Stimulated activated CD4-positive, alpha-beta T cell treated with anti-CD3 and anti-CD28 coated beads, Interleukin-1b, Interleukin-23, amount 100 ng/mL, for 1 hour (primary cell): ENCODE measurements at regions not wholly inside any gene's neighbourhood (a gene's known extent, or its start where the extent isn't known, plus 50 kb on each side); places are given as distances from the start of the nearest gene placed in this dataset.
"Not testable (repeated sequence)": the region's sequence is repeated elsewhere in the genome, so short reads cannot be mapped to it uniquely, and the experiment has no call there.

Source experiments
- DNase-seq, 2 donors: peaks; one replicate each; pipeline ENCODE4 v3.0.0-alpha.2; 2020; ENCODE audit warnings: low read depth in 2 of 2

DNA sequence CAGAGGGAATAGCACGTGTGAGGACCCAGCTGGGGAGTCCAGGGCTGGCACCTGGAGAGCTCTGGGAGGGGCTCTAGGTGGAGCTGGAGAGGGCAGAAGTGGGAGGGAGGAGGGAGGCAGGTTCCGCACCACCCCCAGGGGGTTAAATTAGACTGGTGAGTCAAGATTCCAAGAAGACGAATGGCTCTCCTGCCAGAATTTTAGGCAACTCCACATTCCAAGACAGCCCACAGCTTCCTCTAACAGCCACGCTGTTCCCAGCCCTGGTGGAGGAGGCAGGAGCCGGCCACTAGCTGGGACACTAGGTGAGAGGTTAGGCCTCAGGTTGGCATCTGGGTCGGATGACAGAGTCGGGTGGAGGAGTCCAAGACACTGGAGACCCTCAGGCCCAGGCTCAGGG, 60.2 kb downstream of the TFAP2C start:
- no peak for DNase-seq

DNA sequence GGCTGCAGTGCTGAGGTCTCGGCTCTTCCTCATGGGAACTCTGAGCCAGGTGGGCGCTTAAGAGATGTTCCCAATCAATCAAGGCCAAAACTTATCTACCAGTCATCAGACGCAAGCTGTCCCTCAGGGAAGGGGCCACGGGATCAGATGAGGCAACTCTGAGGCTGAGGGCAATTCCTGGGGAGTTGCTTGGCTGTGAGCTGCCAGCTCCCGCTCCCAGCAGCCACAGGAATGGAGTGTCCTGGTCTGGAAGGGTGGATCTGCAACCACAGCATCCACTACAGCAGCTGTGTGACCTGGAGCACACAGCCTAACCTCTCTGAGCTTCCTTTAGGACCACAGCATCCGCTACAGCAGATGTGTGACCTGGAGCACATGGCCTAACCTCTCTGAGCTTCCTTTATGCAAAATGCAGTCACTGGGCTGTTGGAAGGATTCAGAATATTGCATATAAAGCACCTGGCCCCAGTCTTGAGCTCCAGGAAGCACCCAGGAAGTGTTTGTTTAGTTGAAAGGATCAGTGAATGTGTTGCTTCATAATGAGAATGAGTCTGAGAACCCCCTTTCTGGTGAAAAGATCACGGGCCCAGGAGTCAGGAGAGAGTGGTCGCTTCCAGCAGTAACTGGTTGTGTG, 60.9 kb downstream of the TFAP2C start:
- no peak for DNase-seq

DNA sequence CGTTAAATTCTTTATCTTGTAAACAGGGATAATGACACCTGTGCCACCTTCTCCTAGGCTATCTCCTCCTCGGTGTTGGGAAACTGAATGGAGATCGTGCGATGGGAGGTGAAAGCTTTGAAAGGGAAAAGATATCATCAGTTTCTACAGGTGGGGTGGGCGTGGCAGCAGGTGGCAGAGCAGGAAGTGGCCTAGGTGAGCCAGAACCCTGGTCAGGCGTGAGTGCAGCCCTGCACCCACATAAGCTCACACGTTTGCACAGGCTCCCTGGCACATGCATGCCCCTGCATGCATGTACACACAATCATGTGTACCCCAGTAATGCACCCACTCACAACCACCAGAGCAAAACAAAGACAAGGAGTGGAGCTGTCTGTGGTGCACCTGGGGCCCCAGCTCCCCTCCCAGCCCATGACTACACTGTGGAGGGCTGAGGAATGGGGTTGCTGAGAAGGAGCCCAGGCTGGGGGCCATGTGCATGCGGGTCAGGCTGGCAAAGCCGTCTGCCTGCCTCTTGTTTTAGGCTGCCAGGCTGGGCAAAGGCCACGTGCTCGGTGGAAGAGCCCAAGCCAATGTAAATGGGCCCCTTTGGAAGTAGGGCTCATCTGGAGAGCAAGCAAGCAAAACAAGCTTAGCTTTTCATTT, 61.5 kb downstream of the TFAP2C start:
- no peak for DNase-seq

DNA sequence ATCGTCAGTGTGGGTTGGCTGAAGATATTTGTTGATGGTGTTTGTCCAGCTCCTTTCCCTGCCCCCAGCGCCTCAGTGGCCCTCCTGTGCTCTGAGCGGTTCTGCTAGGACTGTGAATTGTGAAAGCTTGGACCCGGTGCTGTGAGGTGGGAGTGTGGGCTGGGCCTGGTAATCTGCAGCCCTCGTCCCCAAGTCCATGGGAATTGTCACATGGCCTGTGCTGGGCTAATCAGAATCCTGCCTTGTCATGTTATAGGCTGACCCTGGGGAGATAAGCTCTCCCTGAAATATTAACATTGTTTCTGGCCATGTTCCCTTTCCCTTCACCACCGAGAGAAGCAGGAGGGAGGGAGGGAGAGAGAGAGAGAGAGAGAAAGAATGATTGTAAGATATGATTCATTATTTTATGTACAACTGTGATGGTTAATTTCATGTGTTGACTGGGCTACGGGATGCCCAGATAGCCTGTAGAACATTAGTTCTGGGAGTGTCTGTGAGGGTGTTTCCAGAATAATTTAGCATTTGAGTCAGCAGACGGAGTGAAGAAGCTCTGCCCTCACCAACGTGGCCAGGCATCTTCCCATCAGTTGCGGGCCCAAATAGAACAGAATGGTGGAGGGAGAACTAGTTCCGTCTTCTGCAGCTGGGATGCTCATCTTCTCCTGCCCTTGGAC, 62.4 kb downstream of the TFAP2C start:
- no peak for DNase-seq

DNA sequence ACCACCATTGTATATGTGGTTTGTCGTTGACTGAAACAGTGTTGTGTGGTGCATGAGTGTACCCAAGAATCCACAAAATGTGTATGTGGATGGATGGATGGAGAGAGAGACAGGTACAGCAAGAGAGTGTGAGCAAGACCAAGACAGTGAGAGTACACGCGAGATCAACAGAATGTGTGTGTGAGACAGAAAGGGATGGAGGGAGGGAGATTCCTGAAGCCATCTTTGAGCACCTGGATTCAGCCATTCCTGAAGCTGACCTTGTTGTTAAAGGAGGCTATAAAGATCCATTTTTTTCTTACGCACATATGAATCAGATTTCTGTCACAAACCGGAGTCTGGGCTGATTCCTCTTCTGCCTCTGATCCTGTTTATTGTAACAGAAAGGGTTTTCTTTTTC, 64.1 kb downstream of the TFAP2C start:
- DNase-seq, result no peak

DNA sequence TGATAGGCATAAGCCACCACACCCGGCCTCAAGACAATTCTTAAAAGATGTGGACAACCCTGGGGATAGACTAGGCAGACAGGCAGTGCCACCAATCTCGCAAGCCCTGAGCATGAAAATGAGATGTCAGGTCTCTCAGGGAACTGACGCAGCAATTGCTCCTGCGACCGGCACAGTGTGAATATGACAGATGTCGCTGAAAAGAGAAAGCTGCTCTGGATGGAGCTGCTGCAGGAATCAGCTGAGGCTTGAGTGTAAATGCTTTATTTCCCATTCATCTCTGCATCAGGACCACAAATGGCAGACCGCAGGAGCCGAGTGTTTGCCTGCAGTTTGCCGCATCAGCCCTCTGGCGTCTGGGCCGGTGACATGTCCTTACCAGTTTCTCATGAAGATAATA, 68.4 kb downstream of the TFAP2C start:
- DNase-seq, result no peak

DNA sequence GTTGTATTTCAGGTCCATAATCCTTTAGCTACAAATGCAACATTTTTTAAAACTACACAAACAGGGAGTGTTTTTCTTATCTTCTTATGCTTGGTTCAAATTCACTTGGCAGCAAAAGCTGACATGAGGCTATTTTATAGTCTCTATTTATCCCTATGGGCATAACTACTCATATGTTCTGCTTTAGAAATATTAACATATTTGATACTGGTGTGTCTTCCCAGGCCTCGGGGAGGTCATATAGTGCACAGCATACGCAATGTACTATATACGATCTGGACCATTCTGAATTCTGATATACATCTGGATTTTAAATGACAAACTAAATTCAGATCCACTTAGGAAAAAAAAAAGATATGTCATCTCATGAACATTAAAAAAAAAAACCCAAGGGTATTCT, 69.2 kb downstream of the TFAP2C start:
- no peak for DNase-seq

DNA sequence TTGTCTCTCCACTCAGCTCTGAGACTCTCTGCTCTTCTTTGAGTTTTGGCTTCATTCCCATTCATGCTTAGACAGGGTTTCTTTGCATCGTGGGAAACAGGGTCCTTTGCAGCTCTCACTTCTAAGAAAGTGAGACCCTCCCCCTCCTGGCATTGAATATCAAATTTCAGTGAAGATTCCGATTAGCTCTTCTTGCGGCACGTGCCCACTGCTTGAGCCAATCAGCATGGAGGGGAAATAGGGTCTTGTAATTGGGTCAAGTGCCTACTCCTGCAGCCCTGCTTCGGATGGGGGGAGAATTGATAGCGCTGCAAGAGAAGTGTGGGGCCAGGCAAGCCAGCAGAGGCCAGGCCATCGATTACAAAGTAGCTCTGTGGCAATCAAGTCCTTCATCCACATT, 69.6 kb downstream of the TFAP2C start:
- no peak for DNase-seq

DNA sequence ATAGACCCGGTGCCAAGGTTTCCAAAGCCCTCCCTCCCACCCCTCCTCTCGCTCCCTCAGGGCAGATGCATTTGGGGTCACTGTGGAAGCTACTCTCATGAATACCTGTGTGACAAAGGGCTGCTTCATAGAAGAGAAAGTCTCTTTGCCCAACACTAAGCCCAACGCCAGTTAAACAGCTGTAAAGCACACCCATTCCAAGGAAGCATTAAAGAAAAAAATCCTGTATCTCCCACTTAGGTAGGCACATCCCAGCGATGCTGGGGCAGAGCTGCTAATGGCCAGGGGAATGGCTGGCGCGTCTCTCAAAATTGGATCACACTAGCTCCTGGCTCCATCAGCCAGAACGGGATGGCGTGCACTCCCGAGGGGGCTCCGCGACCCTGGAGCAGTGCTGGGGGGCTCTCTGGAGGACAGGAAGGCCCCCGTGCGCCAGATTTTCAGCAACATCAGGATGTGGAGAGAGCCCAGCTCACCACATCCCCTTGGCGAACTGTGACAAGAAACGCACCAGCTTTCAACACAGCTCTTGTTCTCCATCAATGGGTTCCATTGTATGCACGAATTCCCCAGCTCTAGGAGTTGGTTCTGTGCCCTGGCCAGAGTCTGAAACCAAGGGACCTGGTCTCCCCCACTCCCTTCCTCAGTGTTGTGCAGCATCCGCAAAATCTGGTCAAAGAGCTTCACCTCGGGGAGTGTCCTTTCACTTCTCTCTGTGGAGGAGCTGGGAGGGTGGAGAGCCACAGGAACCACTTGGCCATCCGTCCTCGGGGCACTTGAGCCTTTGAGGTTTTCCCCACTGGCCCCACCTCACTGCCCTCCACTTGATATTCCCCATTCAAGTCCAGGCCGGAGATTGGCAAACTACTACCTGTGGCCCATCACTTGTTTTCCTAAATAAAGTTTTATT, 74.1 kb downstream of the TFAP2C start:
- no peak for DNase-seq

DNA sequence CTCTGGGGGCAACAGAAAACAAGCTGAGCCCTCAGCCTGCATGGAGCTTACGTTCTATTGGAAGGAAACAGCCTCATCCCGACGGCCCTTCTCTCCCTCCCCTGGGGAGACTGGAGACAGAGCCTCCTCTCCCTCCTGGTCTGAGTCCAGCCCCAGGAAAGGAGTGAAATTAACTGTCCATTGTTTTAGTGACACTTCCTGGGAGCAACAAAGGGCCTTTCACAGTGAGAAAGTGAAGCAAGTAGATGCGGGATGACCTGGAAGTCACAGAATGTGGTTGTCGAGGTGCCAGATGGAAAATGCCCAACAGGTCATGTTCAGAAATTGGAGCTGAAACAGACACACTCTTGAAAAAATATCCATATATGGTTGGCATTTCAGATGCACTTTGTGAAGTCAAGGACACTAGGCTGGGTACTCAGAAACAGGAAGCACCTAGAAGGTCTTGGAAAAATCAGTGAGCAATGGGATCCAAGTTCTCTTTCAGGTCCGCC, 77.8 kb downstream of the TFAP2C start:
- DNase-seq, result no peak

DNA sequence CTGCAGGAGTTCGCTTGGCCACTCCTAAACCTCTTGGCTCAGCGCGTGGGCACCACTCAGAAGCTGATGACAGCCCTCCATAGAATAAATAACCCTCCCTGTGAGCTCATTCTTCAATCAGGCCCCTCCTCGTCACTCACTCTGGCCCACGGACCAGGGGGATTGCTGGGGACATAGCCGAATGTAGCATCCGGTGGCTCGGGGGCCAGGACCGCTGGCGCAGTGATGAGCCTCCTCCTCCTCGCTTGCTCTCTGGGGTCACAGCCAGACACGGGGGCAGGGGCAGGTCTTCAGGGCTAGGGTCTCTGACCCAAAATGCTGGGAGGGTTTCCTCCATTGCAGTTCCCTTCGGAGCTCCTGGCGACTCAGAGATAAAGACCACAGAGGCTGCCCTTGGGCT, 79.9 kb downstream of the TFAP2C start:
- no peak for DNase-seq

DNA sequence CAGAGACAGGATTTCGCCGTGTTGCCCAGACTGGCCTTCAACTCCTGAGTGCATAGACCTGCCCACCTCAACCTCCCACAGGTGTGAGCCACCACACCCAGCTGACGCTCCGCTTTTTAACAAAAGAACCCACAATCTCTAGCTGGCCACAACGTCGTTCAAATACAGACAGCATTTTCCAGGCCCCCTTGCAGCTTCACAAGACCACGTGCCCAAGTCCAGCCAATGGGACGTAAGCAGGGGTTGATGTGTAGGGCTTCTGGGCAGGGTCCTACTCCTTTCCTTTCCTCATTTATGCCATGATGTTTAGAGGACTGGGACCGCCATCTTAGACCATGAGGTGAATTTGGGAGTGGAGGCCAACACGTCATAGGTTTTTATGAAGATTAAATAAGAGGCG, 81.0 kb downstream of the TFAP2C start:
- no peak for DNase-seq

DNA sequence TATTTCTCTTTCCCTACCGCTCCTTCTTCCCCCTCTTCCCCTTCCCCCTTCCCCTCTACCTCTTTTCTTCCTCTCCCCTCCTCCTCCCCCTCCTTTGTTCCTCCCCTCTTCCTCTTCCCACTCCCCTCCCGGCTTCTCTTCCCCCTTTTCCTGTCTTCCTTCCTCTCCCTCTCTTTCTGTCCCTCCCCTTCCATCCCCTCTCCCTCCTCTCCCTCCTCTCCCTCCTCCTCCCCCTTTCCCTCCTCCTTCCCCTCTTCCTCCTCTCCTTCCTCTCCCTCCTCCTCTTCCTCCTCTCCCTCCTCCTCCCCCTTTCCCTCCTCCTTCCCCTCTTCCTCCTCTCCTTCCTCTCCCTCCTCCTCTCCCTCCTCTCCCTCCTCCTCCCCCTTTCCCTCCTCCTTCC, 81.5 kb downstream of the TFAP2C start:
- not testable (repeated sequence) for DNase-seq

DNA sequence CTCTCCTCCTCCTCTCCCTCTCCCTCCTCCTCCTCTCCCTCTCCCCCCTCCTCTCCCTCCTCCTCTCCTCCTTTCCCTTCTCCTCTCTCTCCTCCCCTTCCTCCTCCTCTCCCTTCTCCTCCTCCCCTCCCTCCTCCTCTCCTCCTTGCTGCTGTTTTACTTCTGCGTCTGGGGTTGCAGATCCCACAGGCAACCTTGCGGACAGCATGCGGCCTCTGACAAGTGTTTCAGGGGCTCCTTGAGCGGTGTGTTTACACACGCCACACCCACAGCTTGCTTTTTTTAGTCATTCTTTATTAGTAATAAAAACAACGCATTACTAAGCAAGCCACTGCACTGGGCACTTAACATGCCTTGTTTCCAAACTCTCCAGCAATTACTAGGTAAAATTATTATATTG, 81.9 kb downstream of the TFAP2C start:
- no peak for DNase-seq

DNA sequence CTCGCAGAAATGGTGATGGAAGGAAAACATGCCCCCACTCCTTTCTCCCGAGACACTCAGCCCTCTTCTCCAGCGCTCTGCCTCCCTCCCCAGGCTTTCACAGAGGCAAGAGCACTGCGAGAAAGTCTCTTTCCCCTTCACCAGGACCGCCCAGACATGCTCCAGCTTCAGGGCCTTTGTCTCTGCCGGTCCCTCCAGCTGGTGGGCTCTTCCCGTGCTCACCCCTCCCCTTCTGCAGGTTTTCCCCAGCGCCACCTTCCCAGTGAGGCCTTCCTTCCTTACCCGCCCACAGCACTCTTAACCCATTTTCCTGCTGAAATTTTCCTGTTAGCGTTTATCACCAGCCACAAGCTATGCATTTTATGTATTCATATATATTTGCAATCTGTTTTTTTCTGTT, 86.2 kb downstream of the TFAP2C start:
- DNase-seq, result no peak

DNA sequence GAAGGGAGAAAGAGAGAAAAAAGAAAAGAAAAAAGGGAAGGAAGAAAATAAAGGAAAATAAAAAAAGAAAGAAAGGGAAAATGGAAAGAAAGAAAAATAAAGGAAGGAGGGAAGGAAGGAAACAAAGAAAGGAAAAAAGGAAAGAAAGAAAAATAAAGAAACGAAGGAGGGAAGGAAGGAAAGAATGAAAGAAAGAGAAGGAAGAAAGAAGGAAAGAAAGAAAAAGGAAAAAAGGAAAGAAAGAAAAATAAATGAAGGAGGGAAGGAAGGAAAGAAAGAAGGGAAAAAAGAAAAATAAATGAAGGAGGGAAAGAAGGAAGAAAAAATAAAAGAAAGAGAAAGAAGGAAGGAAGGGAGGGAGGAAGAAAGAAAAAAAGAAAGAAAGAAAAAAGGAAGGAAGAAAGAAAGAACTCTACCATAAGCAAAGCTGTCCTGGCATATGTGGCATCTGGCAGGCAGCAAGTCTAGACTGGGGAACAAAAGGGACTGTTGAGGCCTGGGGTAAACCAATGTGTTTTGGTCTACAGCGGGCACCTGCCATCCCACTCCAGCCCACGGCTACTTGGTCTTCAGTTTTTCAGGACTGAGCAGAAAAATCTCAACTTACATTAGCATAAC, 86.9 kb downstream of the TFAP2C start:
- no peak for DNase-seq

DNA sequence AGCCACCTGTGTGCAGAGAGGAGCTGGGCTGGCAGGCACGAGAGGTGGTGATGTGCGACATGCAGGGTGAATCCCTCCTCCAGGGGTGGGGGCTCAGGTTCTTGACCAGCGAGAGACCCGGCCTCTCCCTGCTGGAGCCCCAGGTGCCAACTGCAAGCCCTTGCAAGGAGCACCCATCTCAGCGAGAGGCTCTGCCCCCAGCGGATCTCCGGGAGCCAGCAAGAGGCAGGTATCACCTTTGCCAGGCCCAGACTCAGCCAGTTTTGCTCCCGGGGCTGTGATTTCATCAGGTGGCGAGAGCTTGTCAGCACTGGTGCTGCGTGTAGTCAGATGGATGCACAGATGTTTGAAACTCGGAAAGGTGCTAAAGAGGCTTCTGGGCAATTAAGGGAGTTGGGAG, 87.7 kb downstream of the TFAP2C start:
- no peak for DNase-seq

DNA sequence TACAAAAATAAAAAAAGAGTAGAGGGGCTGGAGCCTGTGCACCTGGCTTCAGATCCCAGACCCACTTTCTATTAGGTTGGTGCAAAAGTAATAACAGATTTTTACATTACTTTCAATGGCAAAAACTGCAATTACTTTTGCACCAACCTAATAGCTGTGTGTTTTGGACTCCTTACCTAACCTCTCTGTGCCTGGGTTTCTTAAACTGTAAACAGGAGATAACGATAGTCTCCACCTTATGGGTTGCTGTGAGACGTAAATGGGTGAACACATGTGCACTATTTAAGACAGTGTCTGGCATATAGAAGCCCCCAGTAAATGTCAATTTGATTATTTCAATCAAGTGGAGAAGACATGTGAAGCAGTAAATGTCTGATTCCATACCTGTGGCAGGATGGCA, 89.7 kb downstream of the TFAP2C start:
- no peak for DNase-seq

DNA sequence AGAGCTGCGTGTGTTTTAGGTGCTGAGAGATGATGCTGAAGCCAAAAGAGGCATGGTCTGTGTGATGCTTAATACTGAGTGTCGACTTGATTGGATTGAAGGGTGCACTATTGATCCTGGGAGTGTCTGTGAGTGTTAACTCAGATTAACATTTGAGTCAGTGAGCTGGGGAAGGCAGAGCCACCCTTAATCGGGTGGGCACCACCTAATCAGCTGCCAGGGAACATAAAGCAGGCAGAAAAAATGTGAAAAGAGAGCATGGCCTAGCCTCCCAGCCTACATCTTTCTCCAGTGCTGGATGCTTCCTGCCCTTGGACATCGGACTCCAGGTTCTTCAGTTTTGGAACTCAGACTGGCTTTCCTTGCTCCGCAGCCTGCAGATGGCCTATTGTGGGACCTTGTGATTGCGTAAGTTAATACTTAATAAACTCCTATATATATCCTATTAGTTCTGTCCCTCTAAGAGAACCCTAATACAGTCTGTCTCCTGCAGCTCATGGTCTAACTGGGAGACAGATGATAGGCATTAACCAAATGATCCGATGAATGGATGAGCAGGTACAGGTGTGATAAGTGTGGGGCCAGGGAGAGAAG, 91.6 kb downstream of the TFAP2C start:
- DNase-seq, result no peak

DNA sequence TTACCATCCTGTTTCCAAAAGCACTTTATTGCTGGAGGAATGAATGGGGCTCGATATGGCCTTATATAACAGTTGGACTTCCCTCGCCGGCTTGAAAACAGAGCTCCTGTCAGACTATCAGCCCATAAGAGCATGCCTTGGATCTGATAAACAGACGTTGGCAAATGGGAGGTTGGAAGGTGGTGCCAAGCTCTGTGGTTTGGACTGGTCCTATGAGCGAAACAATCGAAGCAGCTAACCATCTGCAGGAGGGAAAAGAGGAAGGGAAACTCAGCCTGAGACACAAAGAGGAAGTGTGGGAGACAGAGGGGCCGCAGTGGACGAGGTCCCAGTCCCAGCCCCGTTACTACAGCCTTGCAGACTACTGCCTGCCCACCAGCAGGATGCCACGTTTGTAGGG, 92.9 kb downstream of the TFAP2C start:
- DNase-seq, result no peak

DNA sequence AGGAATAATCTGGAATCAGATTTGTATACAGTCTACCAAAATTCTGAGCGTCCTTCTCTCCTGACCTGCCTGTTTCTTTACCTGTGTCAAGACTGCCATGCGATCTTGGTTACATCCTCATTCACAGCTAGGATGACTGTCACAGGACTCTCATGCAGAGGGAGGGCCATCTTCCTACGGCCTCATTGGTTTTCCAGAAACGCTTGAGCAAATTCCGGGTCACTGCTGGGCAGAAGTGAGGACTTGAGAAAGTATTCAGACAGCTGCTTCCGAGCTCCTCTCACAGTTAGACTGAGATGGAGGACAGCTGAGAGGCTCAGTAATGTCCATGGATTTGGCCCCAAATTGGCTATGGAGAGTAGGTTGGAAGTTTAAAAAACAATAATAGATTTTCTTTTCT, 94.2 kb downstream of the TFAP2C start:
- DNase-seq, result no peak
